ENCODE measurements at regions not wholly inside any gene's neighbourhood (a gene's known extent, or its start where the extent isn't known, plus 50 kb on each side); places are given as distances from the start of the nearest gene placed in this dataset.

- no peak overlapping the region for H3K27ac ChIP-seq (ENCODE audit: low read depth in 1 of 2, low read length in 2 of 2)
- WGBS: 55% methylated on average over 3 of the region's 3 CpGs
- H3K4me1 ChIP-seq (ENCODE audit: control insufficient read depth in 4 of 4, insufficient read depth in 4 of 4, low read length in 3 of 4): no peaks in the 10 kb centered on the region
- no peak overlapping the region for H3K9ac ChIP-seq (ENCODE audit: low read depth in 1 of 2, low read length in 2 of 2)
- no peaks in the 10 kb centered on the region for H3K27me3 ChIP-seq (ENCODE audit: control insufficient read depth in 4 of 4, insufficient read depth in 4 of 4, low read length in 3 of 4)
- no peaks in the 10 kb centered on the region for H3K9me3 ChIP-seq (ENCODE audit: control insufficient read depth in 4 of 4, low read length in 3 of 4)
- no peaks in the 10 kb centered on the region for H3K36me3 ChIP-seq (ENCODE audit: control insufficient read depth in 4 of 4, insufficient read depth in 3 of 4, low read depth in 1 of 4, low read length in 3 of 4)
- DNase-seq (ENCODE audit: low spot score): no peak
- TF ChIP-seq NR2F2 (IDR thresholded peaks at IDR 0.05) (no peak), FOXA2 (IDR thresholded peaks at IDR 0.05) (no peak), RXRA (IDR thresholded peaks at IDR 0.05) (no peak), FOXA1 (IDR thresholded peaks at IDR 0.05) (no peak), HNF4A (conservative IDR thresholded peaks at IDR 0.05) (no peak), SP1 (IDR thresholded peaks at IDR 0.05) (no peak), REST (IDR thresholded peaks at IDR 0.05) (no peak)
- no peak overlapping the region for H3K4me3 ChIP-seq (ENCODE audit: low read depth in 1 of 3, low read length in 3 of 3)
Measured at GRCh38 chr11:92837595-92837994, 131.9 kb upstream of the MTNR1B start.

GRCh38 chr11:92838759-92839310 lies 130.6 kb upstream of the MTNR1B start:
- 77% methylated on average over 5 of the region's 5 CpGs for WGBS
- Histone ChIP-seq H3K36me3 (ENCODE audit: control insufficient read depth in 4 of 4, insufficient read depth in 3 of 4, low read depth in 1 of 4, low read length in 3 of 4) (no peaks in the 10 kb centered on the region), H3K27ac (ENCODE audit: low read depth in 1 of 2, low read length in 2 of 2) (no peak overlapping the region), H3K9me3 (ENCODE audit: control insufficient read depth in 4 of 4, low read length in 3 of 4) (no peaks in the 10 kb centered on the region), H3K27me3 (ENCODE audit: control insufficient read depth in 4 of 4, insufficient read depth in 4 of 4, low read length in 3 of 4) (no peaks in the 10 kb centered on the region), H3K4me3 (ENCODE audit: low read depth in 1 of 3, low read length in 3 of 3) (no peak overlapping the region), H3K9ac (ENCODE audit: low read depth in 1 of 2, low read length in 2 of 2) (no peak overlapping the region), H3K4me1 (ENCODE audit: control insufficient read depth in 4 of 4, insufficient read depth in 4 of 4, low read length in 3 of 4) (no peaks in the 10 kb centered on the region)
- TF ChIP-seq YY1 (IDR thresholded peaks at IDR 0.05) (no peak), SP1 (IDR thresholded peaks at IDR 0.05) (no peak), REST (IDR thresholded peaks at IDR 0.05) (no peak), JUND (IDR thresholded peaks at IDR 0.05) (no peak), FOXA1 (IDR thresholded peaks at IDR 0.05) (no peak), FOXA2 (IDR thresholded peaks at IDR 0.05) (no peak), TAF1 (conservative IDR thresholded peaks at IDR 0.05) (no peak), RXRA (IDR thresholded peaks at IDR 0.05) (no peak), RAD21 (IDR thresholded peaks at IDR 0.05) (no peak), MAX (IDR thresholded peaks at IDR 0.05) (no peak), NR2F2 (IDR thresholded peaks at IDR 0.05) (no peak), EGR1 (IDR thresholded peaks at IDR 0.05; ENCODE audit: low read depth in 2 of 2) (no peak), ZBTB33 (IDR thresholded peaks at IDR 0.05) (no peak), HNF4A (conservative IDR thresholded peaks at IDR 0.05) (no peak), HNF4G (IDR thresholded peaks at IDR 0.05) (no peak), ATF3 (IDR thresholded peaks at IDR 0.05) (no peak), CTCF (IDR thresholded peaks at IDR 0.05; ENCODE audit: low read depth, low read length, missing input control) (no peak), GABPA (IDR thresholded peaks at IDR 0.05 in 1 of 2, conservative IDR thresholded peaks at IDR 0.05 in 1 of 2) (no peak)
- no peak for DNase-seq (ENCODE audit: low spot score)

Measured in liver (tissue), 8 donors.